RWPE2 (cell line): ENCODE measurements at regions not wholly inside any gene's neighbourhood (a gene's known extent, or its start where the extent isn't known, plus 50 kb on each side); places are given as distances from the start of the nearest gene placed in this dataset.

Source experiments
- ATAC-seq: fragments of 200-7000 bp; cut with Tn5 transposase; 3 replicates; pipeline ENCODE4 v1.9.1; 2021; ENCODE audit warnings: low read depth
- DNase-seq: peaks from one replicate; pipeline ENCODE4 v3.0.0-alpha.2; 2020; ENCODE audit warnings: low spot score
- H3K27ac ChIP-seq: fragments of 450-650 bp; 2 replicates; pipeline ENCODE4 v1.5.1; 2017; ENCODE audit warnings: mild to moderate bottlenecking; ENCODE audit not compliant: poor library complexity, severe bottlenecking
- H3K27me3 ChIP-seq: fragments of 250-450 bp; sonication (Bioruptor Pico); 2 replicates; pipeline ENCODE4 v1.5.1; 2021; ENCODE audit warnings: mild to moderate bottlenecking, moderate library complexity; ENCODE audit not compliant: insufficient read depth, poor library complexity, severe bottlenecking
- H3K36me3 ChIP-seq: fragments of 250-450 bp; sonication (Bioruptor Pico); 2 replicates; pipeline ENCODE4 v1.5.1; 2020; ENCODE audit warnings: low read depth, mild to moderate bottlenecking, moderate library complexity
- H3K4me1 ChIP-seq: fragments of 250-450 bp; sonication (Bioruptor Pico); 2 replicates; pipeline ENCODE4 v1.5.1; 2021; ENCODE audit warnings: mild to moderate bottlenecking, moderate library complexity; ENCODE audit not compliant: insufficient read depth, poor library complexity, severe bottlenecking
- H3K4me3 ChIP-seq: fragments of 250-450 bp; sonication (Bioruptor Pico); 2 replicates; pipeline ENCODE4 v1.5.1; 2021; ENCODE audit warnings: mild to moderate bottlenecking, moderate library complexity; ENCODE audit not compliant: severe bottlenecking
- H3K9me3 ChIP-seq: fragments of 250-450 bp; sonication (Bioruptor Pico); 2 replicates; pipeline ENCODE4 v1.5.1; 2021; ENCODE audit warnings: mild to moderate bottlenecking, moderate library complexity; ENCODE audit not compliant: severe bottlenecking
- CTCF ChIP-seq: fragments of 450-650 bp; IDR thresholded peaks from one replicate; pipeline ENCODE4 v1.5.1; 2017; ENCODE audit warnings: mild to moderate bottlenecking, moderate library complexity; ENCODE audit not compliant: poor library complexity, severe bottlenecking

- no peak for TF ChIP-seq CTCF
- no peaks in the 10 kb centered on the region for H3K9me3 ChIP-seq
- no peak for ATAC-seq
Observed at GRCh38 chr9:134981829-134982228, 64.1 kb upstream of the FCN1 start.

DNA sequence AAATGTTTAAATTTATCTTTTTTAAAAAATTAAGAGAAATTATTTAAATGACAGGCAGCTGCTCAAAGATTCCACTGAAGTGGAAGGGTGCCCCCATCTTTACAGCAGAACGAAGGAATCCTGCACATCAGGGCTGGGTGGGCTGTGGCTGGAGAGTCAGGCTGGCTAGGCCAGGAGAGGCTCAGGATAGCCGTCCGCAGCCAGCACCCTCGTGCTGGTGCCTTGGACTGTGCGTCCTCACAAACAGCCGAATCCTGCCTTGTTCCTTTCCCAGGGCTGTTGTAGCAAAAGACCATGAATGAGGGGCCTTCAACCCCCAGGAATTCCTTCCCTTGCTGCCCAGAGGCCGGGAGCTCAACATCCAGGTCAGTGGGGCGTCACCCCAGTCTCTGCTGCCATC is 64.6 kb upstream of the FCN1 start:
- ATAC-seq = no peak
- TF ChIP-seq CTCF = no peak
- no peaks in the 10 kb centered on the region for H3K36me3 ChIP-seq
- H3K27me3 ChIP-seq = peaks cover 4% of the 10 kb centered on the region
- no peak for DNase-seq
- H3K4me1 ChIP-seq = no peaks in the 10 kb centered on the region
- no peak overlapping the region for H3K27ac ChIP-seq
- no peak overlapping the region for H3K4me3 ChIP-seq
- no peaks in the 10 kb centered on the region for H3K9me3 ChIP-seq

More at GRCh38 chr9:134981829-134982228, 64.1 kb upstream of the FCN1 start:
- H3K27me3 ChIP-seq = peaks cover 4% of the 10 kb centered on the region
- DNase-seq = no peak
- no peak overlapping the region for H3K4me3 ChIP-seq
- H3K36me3 ChIP-seq = no peaks in the 10 kb centered on the region
- no peak overlapping the region for H3K27ac ChIP-seq
- no peaks in the 10 kb centered on the region for H3K4me1 ChIP-seq

DNA sequence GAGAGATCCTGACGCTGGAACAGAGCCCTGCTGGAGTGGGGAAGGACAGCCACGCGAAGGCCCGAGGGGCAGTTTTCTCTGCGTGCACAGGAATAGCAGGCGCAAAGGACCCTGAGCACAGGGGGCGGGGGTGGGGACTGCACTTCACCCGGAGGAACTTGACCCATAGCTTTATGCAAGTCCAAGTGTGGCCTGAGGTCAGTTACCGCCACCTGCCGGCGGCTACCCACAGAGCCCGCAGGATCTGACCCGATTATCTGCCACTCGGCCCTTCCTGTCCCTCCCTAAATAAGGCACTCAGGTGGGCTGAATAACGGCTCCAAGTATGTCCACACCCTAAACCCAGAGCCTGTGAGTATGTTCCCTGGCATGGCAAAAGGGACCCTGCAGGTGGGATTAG is 65.4 kb upstream of the FCN1 start:
- H3K36me3 ChIP-seq = no peaks in the 10 kb centered on the region
- no peaks in the 10 kb centered on the region for H3K9me3 ChIP-seq
- DNase-seq = no peak
- H3K27ac ChIP-seq = no peak overlapping the region
- no peak for ATAC-seq
- no peaks in the 10 kb centered on the region for H3K4me1 ChIP-seq
- H3K4me3 ChIP-seq = no peak overlapping the region
- peaks cover 4% of the 10 kb centered on the region for H3K27me3 ChIP-seq
- TF ChIP-seq CTCF = no peak

- H3K9me3 ChIP-seq = no peaks in the 10 kb centered on the region
- no peaks in the 10 kb centered on the region for H3K4me1 ChIP-seq
- H3K27ac ChIP-seq = no peak overlapping the region
- H3K4me3 ChIP-seq = no peak overlapping the region
- no peaks in the 10 kb centered on the region for H3K36me3 ChIP-seq
- DNase-seq (no peak), ATAC-seq (no peak)
- peaks cover 4% of the 10 kb centered on the region for H3K27me3 ChIP-seq
- TF ChIP-seq CTCF = no peak
Observed at GRCh38 chr9:134983506-134984371, 66.0 kb upstream of the FCN1 start.
